GM19455 (cell line): ENCODE measurements at regions not wholly inside any gene's neighbourhood (a gene's known extent, or its start where the extent isn't known, plus 50 kb on each side); places are given as distances from the start of the nearest gene placed in this dataset.
"Not testable (repeated sequence)": the region's sequence is repeated elsewhere in the genome, so short reads cannot be mapped to it uniquely, and the experiment has no call there.

Source experiments
- ATAC-seq: cut with Tn5 transposase; IDR thresholded peaks from one replicate; pipeline ENCODE4 v1.9.1; 2021; ENCODE audit not compliant: unreplicated experiment

DNA sequence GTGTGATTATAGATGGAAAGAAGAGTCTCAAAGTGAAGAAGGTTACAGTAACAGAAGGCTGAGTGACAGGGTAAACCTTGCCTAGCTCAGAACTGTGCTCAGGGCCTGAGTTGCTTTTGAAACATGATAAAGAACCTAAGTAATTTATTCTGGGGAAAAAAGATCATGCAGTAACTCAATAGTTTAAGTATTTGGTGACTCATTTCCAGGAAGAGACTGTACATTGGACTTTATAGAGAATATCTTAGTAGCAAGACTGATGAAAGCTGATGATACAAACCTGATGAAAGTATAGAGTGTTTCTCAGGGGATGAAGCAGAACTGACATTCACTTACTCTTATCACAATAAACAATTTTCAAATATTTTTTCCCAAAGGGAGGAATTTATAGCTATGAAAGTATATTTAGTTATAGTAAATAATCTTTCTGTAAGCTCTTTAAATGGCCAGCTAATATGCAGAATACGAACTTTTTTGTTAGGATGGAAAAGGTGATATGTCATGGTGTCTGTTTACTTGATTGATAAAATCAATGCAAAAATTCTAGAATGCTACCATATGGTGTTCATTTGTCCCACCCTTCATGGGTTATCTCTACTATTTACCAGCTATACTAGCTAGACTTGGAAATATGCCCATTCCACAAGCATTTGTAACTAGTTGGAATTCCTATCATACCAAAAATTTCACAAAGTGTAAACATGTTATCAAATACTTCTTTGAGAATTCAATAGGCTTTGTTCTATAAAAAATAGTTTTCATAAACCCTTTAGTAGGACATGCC, 1265.5 kb upstream of the ACVR2A start:
- no peak for ATAC-seq

GRCh38 chr2:146576339-146577111, 1268.3 kb upstream of the ACVR2A start:
- ATAC-seq, result no peak

DNA sequence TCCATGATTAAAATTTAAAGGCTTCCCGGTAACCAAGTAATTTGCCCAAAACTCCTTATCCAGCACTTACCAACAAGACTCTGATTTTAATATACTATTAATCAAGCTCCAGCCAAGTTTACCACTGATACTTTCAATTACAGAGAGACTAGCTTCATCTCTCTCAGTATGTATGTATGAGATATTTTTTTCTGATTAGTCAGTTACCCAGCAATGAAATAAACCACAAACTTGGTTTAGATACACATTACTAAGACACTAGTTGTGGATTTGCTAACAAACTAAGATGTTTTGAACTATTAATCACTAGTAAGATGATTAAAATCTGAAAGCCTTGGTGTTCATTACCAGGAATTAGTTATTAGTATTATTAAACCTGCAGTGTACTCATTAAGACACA, 1272.2 kb upstream of the ACVR2A start:
- ATAC-seq, result no peak

DNA sequence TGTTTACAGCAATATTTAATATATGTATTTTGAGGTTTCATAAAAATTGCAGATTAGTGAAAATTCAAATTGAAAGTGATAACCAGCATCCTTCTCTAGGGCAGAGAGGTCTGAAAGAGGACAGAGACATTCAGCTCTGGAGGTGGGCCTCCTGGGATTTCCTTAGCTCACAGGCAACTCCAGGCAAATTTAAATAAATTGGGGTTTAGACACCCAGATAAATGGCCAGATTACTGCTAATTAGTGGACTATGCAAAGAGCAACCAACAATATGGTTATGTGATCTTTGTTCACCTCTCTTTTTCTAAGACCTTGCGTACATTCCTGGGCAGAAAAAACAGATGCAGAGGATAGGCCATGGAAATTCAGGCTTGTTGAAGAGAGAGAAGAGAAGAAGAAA, 1282.8 kb upstream of the ACVR2A start:
- no peak for ATAC-seq

DNA sequence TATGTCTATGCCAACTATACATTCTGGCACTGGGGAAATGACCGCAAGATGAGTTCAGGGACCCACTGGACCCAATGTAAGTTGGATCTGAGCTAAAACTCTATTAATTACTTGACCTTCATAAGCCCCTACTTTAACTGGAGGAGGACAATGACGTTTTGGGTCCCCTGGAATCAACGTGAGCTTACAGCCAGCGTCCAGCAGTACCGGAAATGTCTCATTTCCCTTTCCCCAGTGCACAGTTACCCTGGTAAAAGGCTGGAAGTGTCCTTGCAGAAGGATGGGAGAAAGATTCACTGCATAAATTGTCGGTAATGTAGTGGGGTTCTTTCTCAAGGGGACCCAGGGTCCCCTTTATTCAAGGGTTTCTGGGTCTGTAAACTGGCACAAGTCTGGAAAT, 1297.6 kb upstream of the ACVR2A start:
- ATAC-seq, result no peak

GRCh38 chr2:146544701-146545100, 1300.1 kb upstream of the ACVR2A start:
- ATAC-seq, result no peak

DNA sequence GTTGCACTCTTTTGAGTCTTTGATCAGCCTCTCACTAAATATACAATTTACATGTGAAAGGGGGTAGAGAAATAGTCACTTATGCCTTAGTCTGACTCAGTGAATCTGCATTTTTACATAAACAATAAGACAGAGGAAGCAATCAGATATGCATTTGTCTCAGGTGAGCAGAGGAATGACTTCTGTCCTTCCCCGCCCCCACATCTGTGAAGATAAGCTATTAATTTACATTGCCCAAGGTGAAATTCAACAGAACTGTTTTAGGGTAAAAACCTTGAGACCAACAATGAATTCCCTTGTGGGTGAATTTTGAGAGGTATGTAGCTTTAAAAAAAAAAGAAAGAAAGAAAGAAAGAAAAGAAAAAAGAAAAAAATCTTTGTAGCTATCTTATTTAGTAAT, 1302.9 kb upstream of the ACVR2A start:
- ATAC-seq, result no peak

GRCh38 chr2:146540271-146540932, 1304.4 kb upstream of the ACVR2A start:
- no peak for ATAC-seq

- not testable (repeated sequence) for ATAC-seq
Measured at GRCh38 chr2:146539739-146540138, 1305.1 kb upstream of the ACVR2A start.

DNA sequence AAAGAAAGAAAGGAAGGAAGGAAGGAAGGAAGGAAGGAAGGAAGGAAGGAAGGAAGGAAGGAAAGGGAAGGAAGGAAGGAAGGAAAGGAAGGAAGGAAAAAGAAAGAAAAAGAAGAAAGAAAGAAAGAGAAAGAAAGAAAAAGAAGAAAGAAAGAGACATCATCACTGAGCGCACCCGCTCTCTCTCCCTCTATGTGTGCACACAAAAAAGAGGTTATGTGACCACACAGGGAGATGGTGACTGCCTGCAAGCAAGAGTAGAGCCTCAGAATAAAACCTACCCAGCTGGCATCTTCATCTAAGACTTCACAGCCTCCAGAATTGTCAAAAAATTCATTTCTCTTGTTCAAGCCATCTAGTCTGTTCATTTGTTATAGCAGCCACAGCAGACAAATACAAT, 1307.4 kb upstream of the ACVR2A start:
- no peak for ATAC-seq

DNA sequence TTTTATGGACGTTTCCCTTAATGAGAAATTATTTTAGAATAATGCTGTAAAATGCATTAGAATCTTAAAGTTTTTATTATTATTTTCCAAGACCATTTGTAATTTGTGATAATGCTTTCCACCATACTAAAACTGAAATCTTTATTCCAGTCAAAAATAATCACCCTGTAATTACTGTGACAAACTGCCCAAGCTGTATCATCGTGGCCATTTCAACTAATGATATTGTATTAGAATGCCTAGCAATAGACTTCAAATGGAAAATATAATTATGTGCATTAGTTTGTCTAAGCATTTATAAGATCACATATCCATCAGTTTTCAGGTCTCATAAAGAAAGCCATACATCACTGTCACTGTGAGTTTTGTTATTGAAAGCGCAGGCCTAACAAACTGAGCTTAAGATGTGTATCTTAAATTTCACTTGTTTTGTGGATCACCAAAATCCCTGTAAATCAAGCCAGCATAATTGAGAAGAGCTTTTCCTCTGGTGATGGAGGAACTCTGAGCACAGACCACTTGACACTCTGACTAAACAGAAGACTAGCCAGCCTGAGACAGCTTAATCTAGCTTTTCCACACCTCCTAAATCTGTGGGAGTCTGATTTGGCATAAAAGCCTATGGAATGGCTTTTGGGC, 1312.2 kb upstream of the ACVR2A start:
- ATAC-seq, result no peak

DNA sequence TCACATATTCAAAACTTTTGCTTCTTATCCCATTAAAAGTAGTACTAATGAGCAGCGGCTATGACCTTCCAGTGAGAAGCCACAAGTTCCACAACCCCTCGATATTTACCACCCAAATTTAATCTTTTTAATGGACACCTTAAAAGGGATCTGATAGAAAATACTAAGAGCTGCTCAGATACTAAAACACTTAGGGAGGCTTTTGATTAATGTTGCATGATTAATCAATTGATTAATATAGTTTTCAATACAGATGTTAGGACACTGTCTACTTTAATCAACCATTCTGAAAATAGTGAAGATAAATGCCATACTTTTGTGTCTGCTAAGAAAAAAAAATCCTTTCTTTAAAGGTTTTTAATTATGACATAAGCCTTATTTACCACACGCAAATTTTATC, 1312.8 kb upstream of the ACVR2A start:
- ATAC-seq, result no peak

DNA sequence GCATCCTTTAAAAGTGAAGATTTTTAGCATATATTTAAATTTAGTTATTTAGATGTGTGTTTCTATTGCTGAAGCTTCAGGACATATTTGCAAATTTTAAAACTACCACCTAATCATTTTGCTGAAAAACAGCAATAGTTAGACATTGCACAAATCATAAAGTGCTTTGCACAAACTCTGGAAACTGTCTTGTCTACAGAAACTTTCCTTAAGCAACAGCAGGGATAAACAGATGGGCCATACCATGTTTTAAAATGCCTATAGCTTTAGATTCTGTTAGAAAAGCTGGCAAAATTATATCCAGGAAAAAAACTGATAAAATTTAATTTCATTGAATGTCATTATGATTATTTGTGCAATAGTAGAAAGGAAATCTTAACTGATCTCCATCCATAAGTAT, 1313.9 kb upstream of the ACVR2A start:
- no peak for ATAC-seq

- no peak for ATAC-seq
Measured at GRCh38 chr2:146527166-146527565, 1317.7 kb upstream of the ACVR2A start.

- ATAC-seq, result no peak
Measured at GRCh38 chr2:146523196-146523595, 1321.6 kb upstream of the ACVR2A start.

DNA sequence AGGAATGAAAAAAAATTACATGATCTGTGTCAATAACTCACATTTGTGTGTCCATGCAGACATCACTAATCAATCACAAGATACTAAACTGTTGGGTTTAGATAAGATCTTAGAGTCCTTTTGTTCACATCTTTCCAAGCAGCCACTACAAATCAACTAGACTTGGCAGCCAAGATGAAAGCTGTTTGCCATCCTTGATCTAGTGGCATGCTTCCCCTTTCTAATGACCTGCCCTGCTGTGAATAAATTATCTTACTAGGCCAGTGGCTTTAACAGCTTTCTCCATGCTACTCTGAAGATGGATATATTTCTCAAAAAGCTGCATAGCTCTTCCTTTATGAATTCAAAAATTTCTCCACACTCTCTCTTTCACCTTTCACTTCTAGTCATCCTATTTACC, 1338.0 kb upstream of the ACVR2A start:
- ATAC-seq, result no peak

- ATAC-seq, result no peak
Measured at GRCh38 chr2:146503366-146503765, 1341.5 kb upstream of the ACVR2A start.

- ATAC-seq, result no peak
Measured at GRCh38 chr2:146496248-146496647, 1348.6 kb upstream of the ACVR2A start.

DNA sequence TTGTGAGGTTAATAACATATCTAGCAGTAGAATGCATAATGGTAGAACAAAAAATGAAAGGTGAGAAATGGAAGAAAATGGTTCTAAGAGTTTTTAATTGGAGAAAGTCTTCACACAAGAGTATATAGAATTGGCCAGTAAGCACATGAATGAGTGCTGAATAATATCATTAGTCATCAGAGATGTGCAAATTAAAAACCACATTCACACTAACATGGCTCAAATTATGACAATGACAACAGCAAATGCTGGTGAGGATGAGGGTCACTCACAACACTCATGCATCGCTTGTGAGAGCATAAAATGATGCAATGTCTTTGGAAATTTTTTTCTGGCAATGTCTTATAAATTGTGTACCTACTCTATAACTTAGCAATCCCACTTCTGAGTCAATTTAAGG, 1355.4 kb upstream of the ACVR2A start:
- ATAC-seq, result no peak

GRCh38 chr2:146481629-146482028, 1363.2 kb upstream of the ACVR2A start:
- no peak for ATAC-seq

DNA sequence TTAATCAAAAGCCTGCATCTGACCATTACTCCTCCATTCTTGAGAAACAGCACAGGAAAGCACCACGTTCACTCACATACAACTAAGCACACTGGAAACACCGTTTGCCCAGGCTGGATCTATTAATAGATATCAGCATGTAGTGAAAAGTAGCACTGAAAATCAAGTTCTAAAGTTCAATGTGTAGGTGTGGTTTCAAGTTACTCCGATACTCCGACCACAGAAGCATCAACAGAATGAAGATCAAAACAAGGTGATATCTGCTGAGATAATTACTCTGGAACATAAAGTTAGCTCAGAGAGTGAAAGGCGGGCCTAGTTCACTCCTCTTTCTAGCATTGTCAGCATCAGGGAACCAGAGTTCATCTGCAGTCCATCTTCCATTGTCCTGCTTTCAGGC, 1367.4 kb upstream of the ACVR2A start:
- ATAC-seq, result no peak
